T-helper 1 cell (primary cell): ENCODE measurements at regions not wholly inside any gene's neighbourhood (a gene's known extent, or its start where the extent isn't known, plus 50 kb on each side); places are given as distances from the start of the nearest gene placed in this dataset.

ENCODE experiments used
- DNase-seq, 5 donors: peaks; one replicate each; pipeline ENCODE4 v3.0.0-alpha.2; 2012 to 2020

- peak in 1 of 5 donors; percentile 6 for DNase-seq
These were observed 131.4 kb downstream of the BBS10 start for GRCh38 chr12:76216585-76217472.

GRCh38 chr12:76208129-76208528 lies 123.6 kb upstream of the NAP1L1 start:
- no peak for DNase-seq

GRCh38 chr12:76206677-76207072 lies 122.2 kb upstream of the NAP1L1 start:
- DNase-seq: no peak

GRCh38 chr12:76206039-76206676 lies 121.7 kb upstream of the NAP1L1 start:
- DNase-seq: no peak

GRCh38 chr12:76202621-76203020 lies 118.1 kb upstream of the NAP1L1 start:
- no peak for DNase-seq

GRCh38 chr12:76201758-76202157 lies 117.3 kb upstream of the NAP1L1 start:
- DNase-seq: no peak

GRCh38 chr12:76201316-76201715 lies 116.8 kb upstream of the NAP1L1 start:
- DNase-seq: no peak

GRCh38 chr12:76199808-76200207 lies 115.3 kb upstream of the NAP1L1 start:
- DNase-seq: no peak

- no peak for DNase-seq
These were observed 114.4 kb upstream of the NAP1L1 start for GRCh38 chr12:76198839-76199238.

GRCh38 chr12:76197283-76197682 lies 112.8 kb upstream of the NAP1L1 start:
- DNase-seq: no peak

- no peak for DNase-seq
These were observed 111.4 kb upstream of the NAP1L1 start for GRCh38 chr12:76195920-76196319.

GRCh38 chr12:76194724-76195123 lies 110.2 kb upstream of the NAP1L1 start:
- DNase-seq: no peak

- no peak for DNase-seq
These were observed 109.5 kb upstream of the NAP1L1 start for GRCh38 chr12:76193961-76194360.

- DNase-seq: no peak
These were observed 107.9 kb upstream of the NAP1L1 start for GRCh38 chr12:76192416-76192815.

GRCh38 chr12:76190299-76190698 lies 105.8 kb upstream of the NAP1L1 start:
- no peak for DNase-seq

- DNase-seq: no peak
These were observed 105.4 kb upstream of the NAP1L1 start for GRCh38 chr12:76189851-76190250.

GRCh38 chr12:76187177-76187576 lies 102.7 kb upstream of the NAP1L1 start:
- no peak for DNase-seq

GRCh38 chr12:76186131-76186906 lies 101.8 kb upstream of the NAP1L1 start:
- no peak for DNase-seq

GRCh38 chr12:76183459-76184186 lies 99.1 kb upstream of the NAP1L1 start:
- DNase-seq: peak in 1 of 5 donors; percentile 48

GRCh38 chr12:76180401-76181277 lies 96.2 kb upstream of the NAP1L1 start:
- DNase-seq: no peak

GRCh38 chr12:76178452-76178851 lies 94.0 kb upstream of the NAP1L1 start:
- DNase-seq: no peak

- no peak for DNase-seq
These were observed 93.3 kb upstream of the NAP1L1 start for GRCh38 chr12:76177821-76178220.
